ENCODE measurements at regions not wholly inside any gene's neighbourhood (a gene's known extent, or its start where the extent isn't known, plus 50 kb on each side); places are given as distances from the start of the nearest gene placed in this dataset.

DNA sequence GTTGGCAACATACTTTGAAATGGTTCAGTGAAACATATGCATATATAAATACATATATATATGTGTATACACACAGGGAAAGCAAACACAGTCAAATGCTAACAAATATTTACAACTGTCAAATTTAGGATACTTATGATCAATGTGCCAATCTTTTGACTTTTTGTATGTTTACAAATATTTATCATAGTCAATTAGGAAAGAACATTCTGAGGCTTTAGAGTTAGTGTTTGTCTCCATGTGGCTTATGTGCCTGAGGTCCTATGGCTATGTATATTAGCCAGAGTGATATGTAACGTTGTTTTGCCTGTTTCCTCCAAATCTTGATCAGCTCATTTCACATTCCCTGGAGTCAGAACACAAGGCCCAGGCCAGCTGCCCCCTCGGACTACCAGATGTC lies 126.5 kb upstream of the MAN1A1 start:
- no peak for TF ChIP-seq POLR2A (IDR thresholded peaks at IDR 0.05)
- no peak for TF ChIP-seq POLR2AphosphoS5 (IDR thresholded peaks at IDR 0.05)
- no peak for TF ChIP-seq EP300 (IDR thresholded peaks at IDR 0.05)

Data from sigmoid colon (tissue), 4 donors.